ENCODE measurements at regions not wholly inside any gene's neighbourhood (a gene's known extent, or its start where the extent isn't known, plus 50 kb on each side); places are given as distances from the start of the nearest gene placed in this dataset.

DNA sequence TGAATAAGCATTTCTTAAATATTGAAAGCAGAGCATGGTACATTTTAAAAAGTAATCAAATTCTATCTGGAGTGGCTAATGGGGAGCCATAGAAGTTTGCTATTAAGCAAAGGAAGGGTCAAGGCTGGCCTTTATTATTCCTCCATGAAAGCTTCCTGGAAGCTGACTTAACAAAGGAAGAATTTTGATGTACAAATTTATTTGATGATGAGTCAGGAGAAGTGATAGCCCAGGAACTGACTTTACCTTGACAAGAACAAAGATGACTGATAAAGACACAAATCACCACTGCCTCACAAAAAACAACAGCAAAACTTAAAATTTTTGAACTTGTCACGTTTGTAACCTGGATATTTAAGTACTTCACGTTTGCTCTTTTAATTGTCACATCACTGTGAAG is 872.1 kb downstream of the PCDH7 start:
- H3K27me3 ChIP-seq = no peaks in the 10 kb centered on the region
- DNase-seq = no peak
- H3K4me3 ChIP-seq (ENCODE audit: low read depth, low read length) = no peak overlapping the region
- H3K36me3 ChIP-seq = no peaks in the 10 kb centered on the region
- no peaks in the 10 kb centered on the region for H3K4me1 ChIP-seq
- TF ChIP-seq, protein P1, sequence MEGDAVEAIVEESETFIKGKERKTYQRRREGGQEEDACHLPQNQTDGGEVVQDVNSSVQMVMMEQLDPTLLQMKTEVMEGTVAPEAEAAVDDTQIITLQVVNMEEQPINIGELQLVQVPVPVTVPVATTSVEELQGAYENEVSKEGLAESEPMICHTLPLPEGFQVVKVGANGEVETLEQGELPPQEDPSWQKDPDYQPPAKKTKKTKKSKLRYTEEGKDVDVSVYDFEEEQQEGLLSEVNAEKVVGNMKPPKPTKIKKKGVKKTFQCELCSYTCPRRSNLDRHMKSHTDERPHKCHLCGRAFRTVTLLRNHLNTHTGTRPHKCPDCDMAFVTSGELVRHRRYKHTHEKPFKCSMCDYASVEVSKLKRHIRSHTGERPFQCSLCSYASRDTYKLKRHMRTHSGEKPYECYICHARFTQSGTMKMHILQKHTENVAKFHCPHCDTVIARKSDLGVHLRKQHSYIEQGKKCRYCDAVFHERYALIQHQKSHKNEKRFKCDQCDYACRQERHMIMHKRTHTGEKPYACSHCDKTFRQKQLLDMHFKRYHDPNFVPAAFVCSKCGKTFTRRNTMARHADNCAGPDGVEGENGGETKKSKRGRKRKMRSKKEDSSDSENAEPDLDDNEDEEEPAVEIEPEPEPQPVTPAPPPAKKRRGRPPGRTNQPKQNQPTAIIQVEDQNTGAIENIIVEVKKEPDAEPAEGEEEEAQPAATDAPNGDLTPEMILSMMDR (IDR thresholded peaks at IDR 0.05; ENCODE audit: low read depth, low read length) = no peak
- H3K9me3 ChIP-seq = no peaks in the 10 kb centered on the region

DNA sequence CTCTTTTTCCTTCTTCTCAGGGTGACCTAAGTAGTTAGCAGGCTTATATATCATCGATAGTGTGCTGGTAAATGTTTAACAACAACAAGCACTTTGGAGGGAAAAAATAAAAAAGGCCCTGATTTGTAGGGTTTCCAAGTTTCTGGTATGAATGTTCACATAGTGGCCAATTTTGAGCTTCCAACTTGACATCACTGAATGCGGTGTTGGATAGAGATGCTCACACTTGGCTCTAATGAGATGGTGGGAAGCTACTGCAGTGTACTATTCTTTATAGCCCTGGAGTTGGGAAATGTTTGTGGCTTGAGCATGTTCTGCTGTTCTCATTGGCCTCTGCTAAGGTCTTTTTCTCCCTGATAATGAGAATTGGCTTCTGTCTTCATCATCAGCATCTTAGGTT is 875.3 kb downstream of the PCDH7 start:
- no peaks in the 10 kb centered on the region for H3K27me3 ChIP-seq
- no peaks in the 10 kb centered on the region for H3K4me1 ChIP-seq
- no peaks in the 10 kb centered on the region for H3K36me3 ChIP-seq
- H3K4me3 ChIP-seq (ENCODE audit: low read depth, low read length) = no peak overlapping the region
- TF ChIP-seq, protein P1 (IDR thresholded peaks at IDR 0.05; ENCODE audit: low read depth, low read length) = no peak
- DNase-seq = no peak
- H3K9me3 ChIP-seq = no peaks in the 10 kb centered on the region

- TF ChIP-seq, protein P1 (IDR thresholded peaks at IDR 0.05; ENCODE audit: low read depth, low read length) = no peak
Measured at GRCh38 chr4:31598639-31599038, 878.5 kb downstream of the PCDH7 start.

GRCh38 chr4:31601793-31602192 is 881.6 kb downstream of the PCDH7 start:
- no peak for DNase-seq
- TF ChIP-seq, protein P1 (IDR thresholded peaks at IDR 0.05; ENCODE audit: low read depth, low read length) = no peak
- Histone ChIP-seq H3K4me1 (no peaks in the 10 kb centered on the region), H3K36me3 (no peaks in the 10 kb centered on the region), H3K27me3 (no peaks in the 10 kb centered on the region), H3K4me3 (ENCODE audit: low read depth, low read length) (no peak overlapping the region), H3K9me3 (no peaks in the 10 kb centered on the region)

More at GRCh38 chr4:31598639-31599038, 878.5 kb downstream of the PCDH7 start:
- no peaks in the 10 kb centered on the region for H3K9me3 ChIP-seq
- H3K4me3 ChIP-seq (ENCODE audit: low read depth, low read length) = no peak overlapping the region
- no peaks in the 10 kb centered on the region for H3K4me1 ChIP-seq
- no peaks in the 10 kb centered on the region for H3K36me3 ChIP-seq
- no peak for DNase-seq
- H3K27me3 ChIP-seq = no peaks in the 10 kb centered on the region

- Histone ChIP-seq H3K9me3 (no peaks in the 10 kb centered on the region), H3K27me3 (no peaks in the 10 kb centered on the region), H3K4me3 (ENCODE audit: low read depth, low read length) (no peak overlapping the region), H3K36me3 (no peaks in the 10 kb centered on the region), H3K4me1 (no peaks in the 10 kb centered on the region)
- DNase-seq = no peak
- TF ChIP-seq, protein P1 (IDR thresholded peaks at IDR 0.05; ENCODE audit: low read depth, low read length) = no peak
Measured at GRCh38 chr4:31613946-31614623, 893.9 kb downstream of the PCDH7 start.

- TF ChIP-seq, protein P1 (IDR thresholded peaks at IDR 0.05; ENCODE audit: low read depth, low read length) = no peak
- no peak overlapping the region for H3K4me3 ChIP-seq (ENCODE audit: low read depth, low read length)
- no peaks in the 10 kb centered on the region for H3K4me1 ChIP-seq
- H3K36me3 ChIP-seq = no peaks in the 10 kb centered on the region
- no peaks in the 10 kb centered on the region for H3K9me3 ChIP-seq
- H3K27me3 ChIP-seq = no peaks in the 10 kb centered on the region
- DNase-seq = no peak
Measured at GRCh38 chr4:31617667-31618066, 897.5 kb downstream of the PCDH7 start.

Data from BE2C (cell line).